Osteoblast (primary cell): ENCODE measurements at regions not wholly inside any gene's neighbourhood (a gene's known extent, or its start where the extent isn't known, plus 50 kb on each side); places are given as distances from the start of the nearest gene placed in this dataset.

Experiments used
- DNase-seq: peaks from one replicate; pipeline ENCODE4 v3.0.0; 2011; ENCODE audit warnings: low spot score, mixed read lengths; ENCODE audit not compliant: insufficient read length; ENCODE audit errors: missing footprints
- H2AFZ ChIP-seq: 2 replicates; pipeline ENCODE4 v1.6.0; 2011; ENCODE audit warnings: mild to moderate bottlenecking, low read length
- H3K27ac ChIP-seq: 2 replicates; pipeline ENCODE4 v1.5.1; 2011; ENCODE audit warnings: mild to moderate bottlenecking, low read depth, low read length, moderate library complexity
- H3K27me3 ChIP-seq: 2 replicates; pipeline ENCODE4 v1.6.0; 2012; ENCODE audit warnings: mild to moderate bottlenecking, control low read depth, inconsistent platforms, low read length, moderate library complexity; ENCODE audit not compliant: insufficient read depth
- H3K36me3 ChIP-seq: 2 replicates; pipeline ENCODE4 v1.5.1; 2011; ENCODE audit warnings: mild to moderate bottlenecking, low read length, control low read depth, moderate library complexity; ENCODE audit not compliant: insufficient read depth
- H3K4me1 ChIP-seq: 2 replicates; pipeline ENCODE4 v1.5.1; 2011; ENCODE audit warnings: mild to moderate bottlenecking, low read length, control low read depth, moderate library complexity; ENCODE audit not compliant: insufficient read depth
- H3K4me2 ChIP-seq: 2 replicates; pipeline ENCODE4 v1.6.0; 2011; ENCODE audit warnings: mild to moderate bottlenecking, low read length; ENCODE audit not compliant: insufficient read depth
- H3K4me3 ChIP-seq: fragments of 200-600 bp; sonication (generic); 3 replicates; pipeline ENCODE4 v1.5.1; 2012; ENCODE audit warnings: mild to moderate bottlenecking, low read length, inconsistent platforms; ENCODE audit not compliant: insufficient read depth
- H3K79me2 ChIP-seq: 2 replicates; pipeline ENCODE4 v1.6.0; 2012; ENCODE audit warnings: mild to moderate bottlenecking, low read length, control low read depth, inconsistent platforms; ENCODE audit not compliant: insufficient read depth
- H3K9me3 ChIP-seq: 2 replicates; pipeline ENCODE4 v1.5.1; 2011; ENCODE audit warnings: low read depth, low read length, control low read depth
- H4K20me1 ChIP-seq: 2 replicates; pipeline ENCODE4 v1.6.0; 2012; ENCODE audit warnings: mild to moderate bottlenecking, low read length, control low read depth; ENCODE audit not compliant: insufficient read depth
- TF ChIP-seq, protein P1 (sequence below): IDR thresholded peaks from 2 replicates; pipeline ENCODE4 v1.5.1; 2011; ENCODE audit warnings: mild to moderate bottlenecking, low read depth, low read length, moderate library complexity; ENCODE audit errors: extremely low read depth

DNA sequence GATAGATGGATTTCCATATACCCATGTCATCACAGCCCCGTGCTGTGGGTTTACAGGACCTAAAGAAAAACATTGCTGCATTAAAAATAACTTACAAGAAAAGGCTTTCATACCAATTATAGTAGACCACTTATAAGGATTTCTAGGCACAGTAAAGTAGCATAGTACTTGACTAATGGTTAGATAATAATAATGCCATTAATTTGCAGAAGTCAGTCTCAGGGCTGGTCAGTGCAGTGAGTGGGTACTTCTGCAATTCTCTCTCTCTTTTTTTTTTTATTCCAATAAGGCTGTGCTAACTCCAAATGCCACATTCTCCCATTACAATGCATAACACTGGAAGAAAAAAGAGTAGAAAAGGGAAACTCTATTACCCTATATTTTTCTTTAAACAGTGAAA is 73.1 kb upstream of the TMPRSS15 start:
- Histone ChIP-seq H3K27me3 (no peaks in the 10 kb centered on the region), H3K4me1 (no peaks in the 10 kb centered on the region), H3K27ac (no peak overlapping the region), H3K79me2 (no peaks in the 10 kb centered on the region), H3K4me3 (no peak overlapping the region), H3K9me3 (peaks cover 2% of the 10 kb centered on the region), H4K20me1 (no peaks in the 10 kb centered on the region), H3K36me3 (no peaks in the 10 kb centered on the region), H2AFZ (no peak overlapping the region), H3K4me2 (no peak overlapping the region)
- DNase-seq = no peak
- TF ChIP-seq, protein P1, sequence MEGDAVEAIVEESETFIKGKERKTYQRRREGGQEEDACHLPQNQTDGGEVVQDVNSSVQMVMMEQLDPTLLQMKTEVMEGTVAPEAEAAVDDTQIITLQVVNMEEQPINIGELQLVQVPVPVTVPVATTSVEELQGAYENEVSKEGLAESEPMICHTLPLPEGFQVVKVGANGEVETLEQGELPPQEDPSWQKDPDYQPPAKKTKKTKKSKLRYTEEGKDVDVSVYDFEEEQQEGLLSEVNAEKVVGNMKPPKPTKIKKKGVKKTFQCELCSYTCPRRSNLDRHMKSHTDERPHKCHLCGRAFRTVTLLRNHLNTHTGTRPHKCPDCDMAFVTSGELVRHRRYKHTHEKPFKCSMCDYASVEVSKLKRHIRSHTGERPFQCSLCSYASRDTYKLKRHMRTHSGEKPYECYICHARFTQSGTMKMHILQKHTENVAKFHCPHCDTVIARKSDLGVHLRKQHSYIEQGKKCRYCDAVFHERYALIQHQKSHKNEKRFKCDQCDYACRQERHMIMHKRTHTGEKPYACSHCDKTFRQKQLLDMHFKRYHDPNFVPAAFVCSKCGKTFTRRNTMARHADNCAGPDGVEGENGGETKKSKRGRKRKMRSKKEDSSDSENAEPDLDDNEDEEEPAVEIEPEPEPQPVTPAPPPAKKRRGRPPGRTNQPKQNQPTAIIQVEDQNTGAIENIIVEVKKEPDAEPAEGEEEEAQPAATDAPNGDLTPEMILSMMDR = no peak

DNA sequence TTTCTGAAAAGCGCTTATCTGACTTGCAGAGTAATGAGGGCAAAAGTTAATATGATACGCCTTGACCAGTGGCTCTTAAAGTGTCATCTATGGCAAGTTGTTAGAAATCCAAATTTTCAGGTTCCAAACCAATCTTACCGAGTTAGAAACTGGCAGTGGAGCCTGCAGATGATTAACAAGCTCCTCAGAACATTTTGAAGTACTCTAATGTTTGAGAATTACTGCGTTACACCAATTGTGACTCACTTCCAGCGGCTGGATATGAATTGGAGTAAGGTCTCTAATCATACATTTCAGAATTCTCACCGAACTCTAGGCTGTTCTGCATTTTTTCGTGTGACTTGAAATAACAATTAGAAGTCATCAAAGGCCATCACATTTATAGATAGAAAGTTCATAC is 73.5 kb upstream of the TMPRSS15 start:
- H3K4me3 ChIP-seq = no peak overlapping the region
- no peaks in the 10 kb centered on the region for H3K79me2 ChIP-seq
- H4K20me1 ChIP-seq = no peaks in the 10 kb centered on the region
- TF ChIP-seq, protein P1 = no peak
- peaks cover 2% of the 10 kb centered on the region for H3K9me3 ChIP-seq
- no peaks in the 10 kb centered on the region for H3K27me3 ChIP-seq
- H3K4me2 ChIP-seq = no peak overlapping the region
- H2AFZ ChIP-seq = no peak overlapping the region
- no peaks in the 10 kb centered on the region for H3K4me1 ChIP-seq
- no peaks in the 10 kb centered on the region for H3K36me3 ChIP-seq
- H3K27ac ChIP-seq = no peak overlapping the region
- DNase-seq = no peak

DNA sequence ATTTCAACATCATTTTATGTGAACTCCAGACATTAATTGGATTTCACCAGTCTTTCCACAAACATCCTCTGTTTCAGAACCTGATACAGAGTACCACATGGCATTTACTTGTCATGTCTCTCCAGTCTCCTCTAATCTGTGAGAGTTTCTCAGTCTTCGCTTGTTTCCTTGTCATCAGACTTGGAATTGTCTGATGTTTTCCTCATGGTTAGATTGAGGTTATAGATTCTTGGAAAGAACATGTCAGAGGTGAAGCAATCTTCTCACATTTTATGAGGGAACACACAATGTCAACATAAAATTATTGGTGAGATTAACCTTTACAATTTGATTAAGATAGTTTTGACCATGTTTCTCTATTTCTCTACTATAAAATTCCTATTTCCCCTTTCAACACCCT is 74.9 kb upstream of the TMPRSS15 start:
- no peak for DNase-seq
- H2AFZ ChIP-seq = no peak overlapping the region
- no peaks in the 10 kb centered on the region for H3K4me1 ChIP-seq
- H3K9me3 ChIP-seq = peaks cover 2% of the 10 kb centered on the region
- H3K79me2 ChIP-seq = no peaks in the 10 kb centered on the region
- no peak overlapping the region for H3K4me2 ChIP-seq
- no peaks in the 10 kb centered on the region for H3K36me3 ChIP-seq
- H4K20me1 ChIP-seq = no peaks in the 10 kb centered on the region
- no peaks in the 10 kb centered on the region for H3K27me3 ChIP-seq
- no peak overlapping the region for H3K4me3 ChIP-seq
- TF ChIP-seq, protein P1 = no peak
- H3K27ac ChIP-seq = no peak overlapping the region

DNA sequence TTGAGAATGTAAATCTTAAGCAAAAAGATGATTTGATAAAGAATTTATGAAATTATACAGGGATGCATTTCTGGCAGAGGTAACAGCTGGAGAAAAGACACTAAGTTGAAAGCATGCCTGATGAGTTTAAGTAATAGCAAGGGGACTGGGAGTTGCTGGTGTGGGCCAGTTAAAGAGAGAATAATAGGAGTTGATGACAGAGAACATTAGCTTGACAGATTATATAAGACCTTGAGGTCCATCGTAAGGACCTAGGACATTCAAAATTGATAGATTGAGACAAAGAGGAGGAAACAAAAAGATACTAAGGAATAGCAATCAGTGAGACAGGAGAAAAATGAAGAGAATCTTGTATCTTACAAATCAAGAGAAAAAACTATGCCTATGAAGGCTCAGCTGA is 84.7 kb upstream of the TMPRSS15 start:
- DNase-seq = no peak
- no peak overlapping the region for H3K4me3 ChIP-seq
- H3K4me2 ChIP-seq = no peak overlapping the region
- no peaks in the 10 kb centered on the region for H3K79me2 ChIP-seq
- H3K4me1 ChIP-seq = no peaks in the 10 kb centered on the region
- TF ChIP-seq, protein P1 = no peak
- no peaks in the 10 kb centered on the region for H3K36me3 ChIP-seq
- H4K20me1 ChIP-seq = no peaks in the 10 kb centered on the region
- no peaks in the 10 kb centered on the region for H3K9me3 ChIP-seq
- H3K27ac ChIP-seq = no peak overlapping the region
- no peaks in the 10 kb centered on the region for H3K27me3 ChIP-seq
- no peak overlapping the region for H2AFZ ChIP-seq
